ENCODE measurements at regions not wholly inside any gene's neighbourhood (a gene's known extent, or its start where the extent isn't known, plus 50 kb on each side); places are given as distances from the start of the nearest gene placed in this dataset.

GRCh38 chr11:109747839-109748238 is 325.8 kb downstream of the C11orf87 start:
- no peak for DNase-seq (ENCODE audit: low read depth in 3 of 3)

DNA sequence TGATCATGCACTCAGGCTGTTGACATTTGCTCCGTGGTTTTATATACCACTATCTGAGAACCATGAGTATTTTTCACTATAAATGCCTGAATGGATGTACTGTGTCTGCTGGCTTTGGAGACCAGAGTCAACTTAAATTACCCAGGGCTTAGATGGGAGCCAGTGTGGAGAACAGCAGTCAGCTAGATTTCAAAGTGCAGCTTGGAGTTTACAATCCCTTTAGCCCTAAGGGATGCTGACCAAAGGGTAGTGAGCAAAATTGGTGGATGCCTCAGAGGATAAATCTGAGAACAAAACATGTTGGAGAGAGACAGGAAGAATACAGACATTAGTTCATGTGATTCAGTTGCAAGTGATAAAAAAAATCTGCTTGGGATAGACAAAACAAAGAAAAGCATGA is 327.5 kb downstream of the C11orf87 start:
- DNase-seq (ENCODE audit: low read depth in 3 of 3): no peak

DNA sequence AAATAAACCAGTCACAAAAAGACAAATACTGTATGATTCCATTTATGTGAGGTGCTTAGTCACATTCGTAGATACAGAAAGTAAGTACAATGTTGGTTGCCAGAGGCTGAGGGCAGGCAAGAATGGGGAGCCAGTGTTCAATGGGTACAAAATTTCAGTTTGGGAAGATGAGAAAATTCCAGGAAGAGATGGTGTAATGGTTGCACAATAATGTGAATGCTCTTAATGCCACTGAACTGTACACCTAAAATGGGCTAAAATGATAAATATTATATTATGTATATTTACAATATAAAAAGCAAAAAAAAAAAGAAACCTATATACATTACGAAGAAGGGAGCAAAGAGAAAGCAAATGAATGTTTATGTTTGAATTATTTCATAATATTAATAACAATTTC is 329.0 kb downstream of the C11orf87 start:
- no peak for DNase-seq (ENCODE audit: low read depth in 3 of 3)

GRCh38 chr11:109752212-109752825 is 330.3 kb downstream of the C11orf87 start:
- DNase-seq (ENCODE audit: low read depth in 3 of 3): no peak

- DNase-seq (ENCODE audit: low read depth in 3 of 3): no peak
These were observed 334.5 kb downstream of the C11orf87 start for GRCh38 chr11:109756521-109756920.

- no peak for DNase-seq (ENCODE audit: low read depth in 3 of 3)
These were observed 335.0 kb downstream of the C11orf87 start for GRCh38 chr11:109756951-109757350.

DNA sequence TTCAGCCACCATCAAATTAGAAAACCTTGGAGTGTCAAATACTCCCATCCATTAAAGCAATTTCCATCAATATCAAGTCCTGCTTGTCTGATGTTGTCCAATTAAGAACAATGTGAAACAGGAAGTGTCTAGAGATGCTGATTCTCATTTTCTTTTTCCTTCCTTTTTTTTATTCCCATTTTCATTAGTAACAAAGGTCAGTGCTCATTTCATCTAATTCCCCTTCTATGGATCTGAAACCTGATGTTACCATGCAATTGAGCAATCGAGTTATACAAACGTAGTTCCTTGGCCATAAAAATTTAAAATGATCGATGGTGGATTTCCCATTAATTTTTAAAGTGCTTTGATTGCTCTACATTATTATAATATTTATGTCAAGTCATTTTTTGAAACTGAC is 330.6 kb upstream of the ZC3H12C start:
- DNase-seq (ENCODE audit: low read depth in 3 of 3): no peak

- no peak for DNase-seq (ENCODE audit: low read depth in 3 of 3)
These were observed 327.4 kb upstream of the ZC3H12C start for GRCh38 chr11:109765709-109766311.

DNA sequence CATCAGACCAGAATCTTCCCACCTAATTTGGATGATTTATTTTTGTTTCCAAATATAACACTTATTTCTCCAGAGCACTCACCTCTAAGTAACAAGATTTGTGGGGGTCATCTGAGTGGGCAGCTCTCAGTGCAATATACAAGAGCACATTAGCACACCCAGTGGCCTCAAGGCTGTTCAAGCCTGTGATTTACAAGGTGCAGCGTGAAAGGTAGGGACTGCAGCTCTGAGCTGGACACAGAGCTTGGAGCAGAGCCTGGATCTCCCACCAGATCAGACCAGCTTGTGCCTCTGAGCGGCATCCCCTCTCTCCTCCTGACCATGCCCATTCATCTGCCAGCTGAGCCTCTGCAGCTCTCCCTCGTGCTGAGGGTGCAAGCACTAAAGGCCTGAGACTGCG is 323.3 kb upstream of the ZC3H12C start:
- DNase-seq (ENCODE audit: low read depth in 3 of 3): no peak

DNA sequence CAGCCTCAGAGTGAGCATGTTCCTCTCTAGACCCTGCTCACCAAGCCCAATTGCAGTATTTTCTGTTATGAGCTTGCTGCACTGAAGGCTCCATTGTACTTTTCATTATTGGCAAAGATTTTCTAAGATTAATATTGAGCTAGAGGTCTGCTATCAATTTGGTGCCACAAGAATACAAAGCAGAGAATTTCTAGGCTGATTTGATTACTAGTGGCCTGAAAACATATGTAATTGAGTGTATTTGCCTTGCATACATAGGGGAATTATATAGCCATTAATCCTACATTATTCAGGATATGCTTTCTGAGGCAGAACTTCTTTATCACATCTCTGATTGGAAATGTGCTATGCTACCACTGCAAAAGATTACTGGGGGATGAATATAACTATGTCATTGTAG is 322.9 kb upstream of the ZC3H12C start:
- DNase-seq (ENCODE audit: low read depth in 3 of 3): no peak

GRCh38 chr11:109772892-109773291 is 320.3 kb upstream of the ZC3H12C start:
- no peak for DNase-seq (ENCODE audit: low read depth in 3 of 3)

DNA sequence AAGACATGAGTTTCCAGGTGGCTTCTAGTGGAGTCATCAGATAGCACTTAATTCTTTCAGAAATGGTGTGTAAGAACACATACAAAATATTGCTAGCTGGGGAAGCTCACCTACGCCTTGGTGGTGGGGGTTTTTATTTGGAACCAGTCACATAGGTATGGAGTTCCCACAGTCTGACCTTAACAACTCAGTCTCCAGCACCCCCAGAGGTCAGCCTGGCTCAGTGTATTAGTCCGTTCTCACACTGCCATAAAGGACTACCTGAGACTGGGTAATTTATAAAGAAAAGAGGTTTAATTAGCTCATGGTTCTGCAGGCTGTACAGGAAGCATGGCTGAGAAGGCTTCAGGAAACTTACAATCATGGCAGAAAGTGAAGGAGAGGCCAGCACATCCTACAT is 317.5 kb upstream of the ZC3H12C start:
- no peak for DNase-seq (ENCODE audit: low read depth in 3 of 3)

DNA sequence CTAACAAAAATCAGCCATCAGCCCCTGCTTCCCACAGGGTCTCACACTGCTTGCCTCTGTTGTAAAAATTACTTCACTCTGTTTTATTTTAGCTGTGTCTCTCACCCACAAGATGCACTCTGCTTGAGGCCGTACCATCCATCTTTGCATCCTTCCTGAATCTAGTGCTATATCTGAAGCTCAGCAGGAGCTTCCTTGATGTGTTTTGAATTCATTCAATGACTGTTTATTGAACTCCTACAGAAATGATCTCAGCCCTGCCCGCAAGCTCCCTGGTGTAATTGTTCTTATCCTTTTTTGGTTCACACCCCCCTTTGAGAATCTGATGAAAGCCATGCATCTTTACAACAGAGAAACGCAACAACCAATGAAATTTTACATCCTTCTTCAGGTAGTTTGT is 310.2 kb upstream of the ZC3H12C start:
- no peak for DNase-seq (ENCODE audit: low read depth in 3 of 3)

DNA sequence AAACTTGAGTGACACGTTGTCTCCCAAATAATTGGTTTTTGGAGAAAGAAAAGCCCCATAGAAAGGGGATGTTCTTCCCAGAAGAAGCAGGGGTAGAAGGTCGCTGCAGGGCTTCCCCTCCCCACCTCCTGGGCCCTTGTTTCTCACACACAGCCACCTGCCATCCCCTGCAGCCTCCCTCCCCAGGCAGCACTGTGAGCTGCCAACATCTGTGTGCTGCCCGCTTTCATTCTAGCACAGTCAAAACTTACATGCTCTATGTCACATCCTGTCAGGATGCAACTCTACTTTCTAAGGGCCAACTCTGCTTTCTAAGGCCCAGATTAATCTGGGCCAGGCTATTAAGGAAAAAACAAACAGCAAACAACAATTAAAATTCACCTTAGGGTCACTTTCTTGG is 309.4 kb upstream of the ZC3H12C start:
- DNase-seq (ENCODE audit: low read depth in 3 of 3): no peak

DNA sequence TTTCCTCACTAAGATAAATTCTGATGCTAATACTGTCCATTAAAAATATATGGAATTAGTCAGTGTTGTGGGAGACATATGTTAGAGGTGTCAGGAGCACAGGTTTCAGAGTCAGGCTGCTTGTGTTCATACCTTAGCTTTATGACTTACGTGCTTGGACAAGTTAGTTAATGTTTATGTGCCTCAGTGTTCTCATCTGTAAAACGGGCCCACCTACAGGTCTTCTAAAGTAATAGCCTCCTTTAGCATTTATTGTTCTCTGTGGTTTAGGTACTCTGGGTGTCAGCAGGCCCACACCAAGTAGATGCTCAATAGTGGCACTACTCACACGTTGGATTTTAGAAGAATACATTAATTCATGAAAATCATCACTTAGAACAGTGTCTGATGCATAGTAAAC is 308.7 kb upstream of the ZC3H12C start:
- DNase-seq (ENCODE audit: low read depth in 3 of 3): no peak

DNA sequence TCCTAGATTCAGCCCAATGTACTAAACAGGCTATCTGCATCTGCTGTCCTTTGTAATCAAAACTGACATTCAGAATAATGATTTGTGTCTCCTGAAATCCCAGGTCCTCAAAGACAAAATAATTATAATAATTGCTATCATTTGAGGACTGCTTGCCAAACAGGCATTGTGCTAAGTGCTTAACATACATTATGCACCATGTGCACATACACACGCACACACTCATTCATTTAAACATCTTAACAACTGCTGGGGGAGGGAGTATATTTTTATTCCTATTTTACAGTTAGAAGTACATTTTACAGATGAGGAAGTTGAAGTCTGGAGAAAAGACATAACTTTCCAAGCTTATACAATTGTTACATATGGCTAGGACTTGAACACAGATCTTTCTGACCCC is 308.0 kb upstream of the ZC3H12C start:
- DNase-seq (ENCODE audit: low read depth in 3 of 3): no peak

- no peak for DNase-seq (ENCODE audit: low read depth in 3 of 3)
These were observed 307.5 kb upstream of the ZC3H12C start for GRCh38 chr11:109785714-109786113.

GRCh38 chr11:109788948-109789490 is 304.2 kb upstream of the ZC3H12C start:
- DNase-seq (ENCODE audit: low read depth in 3 of 3): no peak

- DNase-seq (ENCODE audit: low read depth in 3 of 3): no peak
These were observed 303.3 kb upstream of the ZC3H12C start for GRCh38 chr11:109789901-109790300.

GRCh38 chr11:109791337-109791736 is 301.9 kb upstream of the ZC3H12C start:
- DNase-seq (ENCODE audit: low read depth in 3 of 3): no peak

GRCh38 chr11:109794501-109794900 is 298.7 kb upstream of the ZC3H12C start:
- DNase-seq (ENCODE audit: low read depth in 3 of 3): no peak

- no peak for DNase-seq (ENCODE audit: low read depth in 3 of 3)
These were observed 298.0 kb upstream of the ZC3H12C start for GRCh38 chr11:109795234-109795633.

DNA sequence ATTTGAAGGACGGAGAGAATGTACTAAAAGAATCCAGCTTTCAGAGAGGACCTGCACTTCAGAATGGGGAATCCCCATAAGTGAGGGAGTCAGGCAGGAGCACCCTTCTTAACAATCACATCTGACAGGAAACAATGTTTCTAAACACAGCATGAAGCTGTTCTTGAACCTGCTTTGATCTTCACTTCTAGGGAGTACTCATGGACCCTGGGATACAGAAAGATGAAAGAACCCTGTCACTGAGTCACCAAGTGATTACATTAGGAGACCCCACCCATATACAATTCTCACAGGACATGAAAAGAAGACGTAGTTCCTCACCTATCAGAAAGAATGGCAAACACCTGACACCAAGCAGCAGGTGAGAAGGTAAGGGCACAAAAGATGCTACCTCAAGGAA is 296.9 kb upstream of the ZC3H12C start:
- no peak for DNase-seq (ENCODE audit: low read depth in 3 of 3)

GRCh38 chr11:109798521-109798920 is 294.7 kb upstream of the ZC3H12C start:
- no peak for DNase-seq (ENCODE audit: low read depth in 3 of 3)

All from stimulated activated CD4-positive, alpha-beta T cell treated with anti-CD3 and anti-CD28 coated beads, TNF-alpha, amount 100 ng/mL, for 48 hours (primary cell).